Liver (tissue), 8 donors: ENCODE measurements at regions not wholly inside any gene's neighbourhood (a gene's known extent, or its start where the extent isn't known, plus 50 kb on each side); places are given as distances from the start of the nearest gene placed in this dataset.

ENCODE experiments used
- DNase-seq: peaks from one replicate; pipeline ENCODE4 v3.0.0-alpha.2; 2017; ENCODE audit warnings: low spot score
- H3K27ac ChIP-seq, 2 donors: one replicate each; pipeline ENCODE4 v1.7.0; 2013; ENCODE audit warnings: inconsistent platforms in 2 of 2, low read length in 2 of 2, control low read depth in 1 of 2, low read depth in 1 of 2, mild to moderate bottlenecking in 1 of 2
- H3K27me3 ChIP-seq, 4 donors: one replicate each; pipeline versions ENCODE4 v1.6.1 to v1.7.0; 2013; ENCODE audit warnings: low read length in 3 of 4, inconsistent platforms in 1 of 4, mild to moderate bottlenecking in 1 of 4, moderate library complexity in 1 of 4; ENCODE audit not compliant: control insufficient read depth in 4 of 4, insufficient read depth in 4 of 4
- H3K36me3 ChIP-seq, 4 donors: one replicate each; pipeline versions ENCODE4 v1.6.1 to v1.7.0; 2013; ENCODE audit warnings: low read length in 3 of 4, mild to moderate bottlenecking in 3 of 4, low read depth in 1 of 4, moderate library complexity in 1 of 4; ENCODE audit not compliant: control insufficient read depth in 4 of 4, insufficient read depth in 3 of 4
- H3K4me1 ChIP-seq, 4 donors: one replicate each; pipeline versions ENCODE4 v1.6.1 to v1.7.0; 2013; ENCODE audit warnings: low read length in 3 of 4, mild to moderate bottlenecking in 3 of 4, moderate library complexity in 1 of 4; ENCODE audit not compliant: control insufficient read depth in 4 of 4, insufficient read depth in 4 of 4
- H3K4me3 ChIP-seq, 3 donors: one replicate each; pipeline versions ENCODE4 v1.6.1 to v1.7.0; 2013; ENCODE audit warnings: low read length in 3 of 3, control low read depth in 1 of 3, low read depth in 1 of 3, mild to moderate bottlenecking in 1 of 3
- H3K9ac ChIP-seq, 2 donors: one replicate each; pipeline ENCODE4 v1.7.0; 2013; ENCODE audit warnings: low read length in 2 of 2, mild to moderate bottlenecking in 2 of 2, moderate library complexity in 2 of 2, control low read depth in 1 of 2, low read depth in 1 of 2
- H3K9me3 ChIP-seq, 4 donors: one replicate each; pipeline versions ENCODE4 v1.6.1 to v1.7.0; 2013; ENCODE audit warnings: low read length in 3 of 4; ENCODE audit not compliant: control insufficient read depth in 4 of 4
- ATF3 ChIP-seq: IDR thresholded peaks from 2 replicates; pipeline ENCODE4 v1.6.1; 2016; ENCODE audit warnings: antibody characterized with exemption
- CTCF ChIP-seq: fragments of 150-350 bp; IDR thresholded peaks from 2 replicates; pipeline ENCODE4 v1.5.1; 2017; ENCODE audit warnings: improper control_type of control experiment, low read depth, low read length; ENCODE audit not compliant: missing input control
- EGR1 ChIP-seq, 2 donors: IDR thresholded peaks; 2 replicates each; pipeline ENCODE4 v1.6.1; 2016 to 2018; ENCODE audit warnings: antibody characterized with exemption in 2 of 2, low read depth in 2 of 2
- FOXA1 ChIP-seq: IDR thresholded peaks from 2 replicates; pipeline ENCODE4 v1.6.1; 2016; ENCODE audit warnings: antibody characterized with exemption
- FOXA2 ChIP-seq: IDR thresholded peaks from 2 replicates; pipeline ENCODE4 v1.6.1; 2016; ENCODE audit warnings: antibody characterized with exemption
- GABPA ChIP-seq, 2 donors: IDR thresholded peaks in 1 of 2; conservative IDR thresholded peaks in 1 of 2; 2 replicates each; pipeline ENCODE4 v1.6.1; 2016; ENCODE audit warnings: antibody characterized with exemption in 2 of 2, mild to moderate bottlenecking in 1 of 2, moderate library complexity in 1 of 2
- HNF4G ChIP-seq: IDR thresholded peaks from 2 replicates; pipeline ENCODE4 v1.6.1; 2016; ENCODE audit warnings: antibody characterized with exemption
- JUND ChIP-seq, 2 donors: IDR thresholded peaks; 2 replicates each; pipeline ENCODE4 v1.6.1; 2016; ENCODE audit warnings: antibody characterized with exemption in 2 of 2
- MAX ChIP-seq: IDR thresholded peaks from 2 replicates; pipeline ENCODE4 v1.6.1; 2016; ENCODE audit warnings: antibody characterized with exemption
- NR2F2 ChIP-seq: IDR thresholded peaks from 2 replicates; pipeline ENCODE4 v1.6.1; 2016; ENCODE audit warnings: antibody characterized with exemption
- RAD21 ChIP-seq, 2 donors: IDR thresholded peaks; 2 replicates each; pipeline ENCODE4 v1.6.1; 2016; ENCODE audit warnings: antibody characterized with exemption in 2 of 2, mild to moderate bottlenecking in 2 of 2
- REST ChIP-seq: IDR thresholded peaks from 2 replicates; pipeline ENCODE4 v1.6.1; 2016; ENCODE audit warnings: antibody characterized with exemption, mild to moderate bottlenecking
- RXRA ChIP-seq, 2 donors: IDR thresholded peaks; 2 replicates each; pipeline ENCODE4 v1.6.1; 2017 to 2018; ENCODE audit warnings: antibody characterized with exemption in 2 of 2, mild to moderate bottlenecking in 1 of 2
- SP1 ChIP-seq: IDR thresholded peaks from 2 replicates; pipeline ENCODE4 v1.6.1; 2018; ENCODE audit warnings: antibody characterized with exemption, mild to moderate bottlenecking
- TAF1 ChIP-seq: conservative IDR thresholded peaks from 2 replicates; pipeline ENCODE4 v1.6.1; 2016; ENCODE audit warnings: antibody characterized with exemption, mild to moderate bottlenecking
- YY1 ChIP-seq: IDR thresholded peaks from 2 replicates; pipeline ENCODE4 v1.6.1; 2016; ENCODE audit warnings: antibody characterized with exemption, mild to moderate bottlenecking
- ZBTB33 ChIP-seq: IDR thresholded peaks from 2 replicates; pipeline ENCODE4 v1.6.1; 2016; ENCODE audit warnings: antibody characterized with exemption
- WGBS: extraction: QIAGEN DNeasy Blood & Tissue Kit; methylation state at CpG from one replicate; pipeline ENCODE4 v1.1.7; 2013; 5-methylcytosine and 5-hydroxymethylcytosine counted together
- donor health status: healthy.
- donor health status: healthy.
- donor health status: healthy.
- donor health status: healthy.
- donor health status: healthy.

- Histone ChIP-seq H3K27ac (no peak overlapping the region), H3K9ac (no peak overlapping the region), H3K4me3 (no peak overlapping the region), H3K36me3 (no peaks in the 10 kb centered on the region), H3K27me3 (no peaks in the 10 kb centered on the region), H3K9me3 (no peaks in the 10 kb centered on the region), H3K4me1 (peaks cover 0 to 3% (median 0%) of the 10 kb centered on the region in 4 donors)
- 81% methylated on average over 4 of the region's 4 CpGs for WGBS
- DNase-seq = no peak
- TF ChIP-seq TAF1 = no peak
- TF ChIP-seq FOXA1 = no peak
- no peak for TF ChIP-seq ATF3
- no peak for TF ChIP-seq RXRA (IDR thresholded peaks at IDR 0.05)
- TF ChIP-seq RAD21 (IDR thresholded peaks at IDR 0.05) = no peak
- no peak for TF ChIP-seq HNF4G
- TF ChIP-seq CTCF = no peak
- TF ChIP-seq EGR1 (IDR thresholded peaks at IDR 0.05; ENCODE audit: low read depth in 2 of 2) = no peak
- TF ChIP-seq REST = no peak
- TF ChIP-seq FOXA2 = no peak
- TF ChIP-seq JUND (IDR thresholded peaks at IDR 0.05) = no peak
Observed at GRCh38 chr21:28148400-28149064, 844.1 kb downstream of the LTN1 start.

- WGBS = 97% methylated on average over 4 of the region's 4 CpGs
- no peak for DNase-seq
Observed at GRCh38 chr21:28144653-28145052, 848.0 kb downstream of the LTN1 start.

More at GRCh38 chr21:28144653-28145052, 848.0 kb downstream of the LTN1 start:
- Histone ChIP-seq H3K9me3 (peaks cover 0 to 2% (median 0%) of the 10 kb centered on the region in 4 donors), H3K27me3 (no peaks in the 10 kb centered on the region), H3K36me3 (no peaks in the 10 kb centered on the region), H3K4me3 (no peak overlapping the region), H3K9ac (no peak overlapping the region), H3K27ac (no peak overlapping the region), H3K4me1 (peaks cover 0 to 3% (median 0%) of the 10 kb centered on the region in 4 donors)
- TF ChIP-seq ZBTB33 (no peak), EGR1 (IDR thresholded peaks at IDR 0.05; ENCODE audit: low read depth in 2 of 2) (no peak), NR2F2 (no peak), YY1 (no peak), TAF1 (no peak), RAD21 (IDR thresholded peaks at IDR 0.05) (no peak), MAX (no peak), SP1 (no peak), HNF4G (no peak), ATF3 (no peak), JUND (IDR thresholded peaks at IDR 0.05) (no peak), FOXA2 (no peak), REST (no peak), FOXA1 (no peak), GABPA (IDR thresholded peaks at IDR 0.05 in 1 of 2, conservative IDR thresholded peaks at IDR 0.05 in 1 of 2) (no peak)
